H9 (cell line): ENCODE measurements at regions not wholly inside any gene's neighbourhood (a gene's known extent, or its start where the extent isn't known, plus 50 kb on each side); places are given as distances from the start of the nearest gene placed in this dataset.

Experiments
- DNase-seq: peaks from one replicate; pipeline ENCODE4 v3.0.0-alpha.2; 2017
- H2AFZ ChIP-seq: one replicate; pipeline ENCODE4 v1.6.1; 2013; ENCODE audit warnings: mild to moderate bottlenecking, low read length, control low read depth, moderate library complexity
- H2AK5ac ChIP-seq: 2 replicates; pipeline ENCODE4 v1.6.1; 2013; ENCODE audit warnings: low read length, control low read depth, mixed read lengths; ENCODE audit not compliant: insufficient read length
- H2BK120ac ChIP-seq: one replicate; pipeline ENCODE4 v1.6.1; 2013; ENCODE audit warnings: low read depth, mild to moderate bottlenecking, low read length, control low read depth, inconsistent platforms; ENCODE audit not compliant: poor library complexity, severe bottlenecking
- H2BK12ac ChIP-seq: 2 replicates; pipeline ENCODE4 v1.6.1; 2013; ENCODE audit warnings: low read length, control low read depth, mixed read lengths, low read depth; ENCODE audit not compliant: insufficient read length
- H2BK15ac ChIP-seq: 2 replicates; pipeline ENCODE4 v1.6.1; 2013; ENCODE audit warnings: low read depth, low read length, control low read depth
- H2BK20ac ChIP-seq: one replicate; pipeline ENCODE4 v1.6.1; 2013; ENCODE audit warnings: low read depth, mild to moderate bottlenecking, low read length, control low read depth, inconsistent platforms; ENCODE audit not compliant: poor library complexity, severe bottlenecking
- H2BK5ac ChIP-seq: 2 replicates; pipeline ENCODE4 v1.6.1; 2013; ENCODE audit warnings: low read length, control low read depth, mixed read lengths; ENCODE audit not compliant: insufficient read length
- H3K14ac ChIP-seq: 2 replicates; pipeline ENCODE4 v1.6.1; 2013; ENCODE audit warnings: low read length, control low read depth; ENCODE audit not compliant: insufficient read depth
- H3K18ac ChIP-seq: 2 replicates; pipeline ENCODE4 v1.6.1; 2013; ENCODE audit warnings: low read depth, mild to moderate bottlenecking, mixed read lengths, low read length, control low read depth; ENCODE audit not compliant: insufficient read length
- H3K23ac ChIP-seq: 2 replicates; pipeline ENCODE4 v1.6.1; 2013; ENCODE audit warnings: low read length, control low read depth, mixed read lengths, low read depth; ENCODE audit not compliant: insufficient read length
- H3K23me2 ChIP-seq: 2 replicates; pipeline ENCODE4 v1.6.1; 2013; ENCODE audit warnings: low read depth, mild to moderate bottlenecking, mixed read lengths, low read length, control low read depth; ENCODE audit not compliant: insufficient read length, poor library complexity, severe bottlenecking
- H3K27ac ChIP-seq: 2 replicates; pipeline ENCODE4 v1.5.1; 2013; ENCODE audit warnings: low read length, control low read depth, mixed read lengths, low read depth; ENCODE audit not compliant: insufficient read length
- H3K27me3 ChIP-seq: 2 replicates; pipeline ENCODE4 v1.6.1; 2013; ENCODE audit warnings: low read length, control low read depth, inconsistent platforms; ENCODE audit not compliant: insufficient read depth
- H3K4ac ChIP-seq: 2 replicates; pipeline ENCODE4 v1.6.1; 2013; ENCODE audit warnings: low read depth, mild to moderate bottlenecking, control low read depth, inconsistent platforms, low read length, moderate library complexity
- H3K4me1 ChIP-seq: 2 replicates; pipeline ENCODE4 v1.6.1; 2013; ENCODE audit warnings: low read length, control low read depth, inconsistent platforms; ENCODE audit not compliant: insufficient read depth
- H3K4me2 ChIP-seq: 2 replicates; pipeline ENCODE4 v1.6.1; 2013; ENCODE audit warnings: low read length, control low read depth, mixed read lengths; ENCODE audit not compliant: insufficient read length, insufficient read depth
- H3K56ac ChIP-seq: 2 replicates; pipeline ENCODE4 v1.6.1; 2013; ENCODE audit warnings: low read depth, mild to moderate bottlenecking, mixed read lengths, low read length, control low read depth; ENCODE audit not compliant: insufficient read length
- H3K79me1 ChIP-seq: 2 replicates; pipeline ENCODE4 v1.6.1; 2013; ENCODE audit warnings: low read depth, mild to moderate bottlenecking, moderate library complexity, low read length, control low read depth, inconsistent platforms; ENCODE audit not compliant: insufficient read depth, poor library complexity, severe bottlenecking
- H3K79me2 ChIP-seq: 2 replicates; pipeline ENCODE4 v1.6.1; 2013; ENCODE audit warnings: low read length, control low read depth, inconsistent platforms; ENCODE audit not compliant: insufficient read depth
- H3K9ac ChIP-seq: 2 replicates; pipeline ENCODE4 v1.6.1; 2013; ENCODE audit warnings: low read length, control low read depth, mixed read lengths; ENCODE audit not compliant: insufficient read length; ENCODE audit errors: extremely low read depth
- H3K9me3 ChIP-seq: one replicate; pipeline ENCODE4 v1.6.1; 2013; ENCODE audit warnings: low read depth, low read length, inconsistent platforms; ENCODE audit not compliant: control insufficient read depth
- H3T11ph ChIP-seq: one replicate; pipeline ENCODE4 v1.6.1; 2013; ENCODE audit warnings: mild to moderate bottlenecking, low read length, control low read depth, inconsistent platforms
- H4K20me1 ChIP-seq: one replicate; pipeline ENCODE4 v1.6.1; 2013; ENCODE audit not compliant: control insufficient read depth, insufficient read length, insufficient read depth
- H4K5ac ChIP-seq: 2 replicates; pipeline ENCODE4 v1.6.1; 2013; ENCODE audit warnings: low read depth, mild to moderate bottlenecking, mixed read lengths, low read length, control low read depth; ENCODE audit not compliant: insufficient read length
- H4K8ac ChIP-seq: replicated peaks from 2 replicates; pipeline ENCODE4 v1.6.1; 2013; ENCODE audit warnings: low read length, control low read depth, mixed read lengths, low read depth; ENCODE audit not compliant: insufficient read length
- H4K91ac ChIP-seq: 2 replicates; pipeline ENCODE4 v1.6.1; 2013; ENCODE audit warnings: low read depth, mild to moderate bottlenecking, moderate library complexity, mixed read lengths, low read length, control low read depth; ENCODE audit not compliant: insufficient read length
- H3K27ac Mint-ChIP-seq, 3 experiments: 2 replicates in 2 of 3; 3 replicates in 1 of 3; pipeline ENCODE4 v1.8.0; 2020 to 2021; ENCODE audit warnings: mixed read lengths in 3 of 3, mild to moderate bottlenecking in 1 of 3, moderate library complexity in 1 of 3
- H3K27me3 Mint-ChIP-seq: 2 replicates; pipeline ENCODE4 v1.8.0; 2021; ENCODE audit warnings: low read depth, mild to moderate bottlenecking, moderate library complexity, mixed read lengths
- H3K36me3 Mint-ChIP-seq, 3 experiments: 2 replicates in 2 of 3; 3 replicates in 1 of 3; pipeline ENCODE4 v1.8.0; 2020 to 2021; ENCODE audit warnings: low read depth in 3 of 3, mixed read lengths in 3 of 3; ENCODE audit not compliant: insufficient read depth in 1 of 3
- H3K4me1 Mint-ChIP-seq, 2 experiments: 2 replicates each; pipeline ENCODE4 v1.8.0; 2020; ENCODE audit warnings: mixed read lengths in 2 of 2
- H3K4me3 Mint-ChIP-seq, 2 experiments: 2 replicates in 1 of 2; 3 replicates in 1 of 2; pipeline ENCODE4 v1.8.0; 2020 to 2021; ENCODE audit warnings: mild to moderate bottlenecking in 2 of 2, mixed read lengths in 2 of 2, moderate library complexity in 1 of 2
- H3K9me3 Mint-ChIP-seq, 2 experiments: 2 replicates in 1 of 2; 3 replicates in 1 of 2; pipeline ENCODE4 v1.8.0; 2020; ENCODE audit warnings: mild to moderate bottlenecking in 2 of 2, mixed read lengths in 2 of 2, moderate library complexity in 1 of 2
- CTCF ChIP-seq: fragments of 200-600 bp; sonication (generic); conservative IDR thresholded peaks from 3 replicates; pipeline ENCODE4 v1.8.0; 2021; ENCODE audit warnings: antibody characterized with exemption, mild to moderate bottlenecking
- WGBS: extraction: QIAGEN DNeasy Blood & Tissue Kit; methylation state at CpG from one replicate; pipeline ENCODE4 v1.1.7; 2013; ENCODE audit warnings: missing lambda C conversion rate, low lambda C conversion rate, mixed read lengths; ENCODE audit not compliant: insufficient read length; ENCODE audit errors: extremely low coverage; 5-methylcytosine and 5-hydroxymethylcytosine counted together

GRCh38 chr12:111110556-111110955, 190.2 kb upstream of the MYL2 start:
- Histone ChIP-seq H3K9ac (no peak overlapping the region), H2BK5ac (no peak overlapping the region), H4K8ac (no peak overlapping the region), H3K9me3 (no peaks in the 10 kb centered on the region), H3K56ac (no peak overlapping the region), H3K27ac (no peak overlapping the region), H2AK5ac (no peak overlapping the region), H4K91ac (no peak overlapping the region), H4K5ac (no peak overlapping the region), H2BK120ac (no peak overlapping the region), H3K4me1 (no peaks in the 10 kb centered on the region), H3K23me2 (no peaks in the 10 kb centered on the region), H4K20me1 (no peaks in the 10 kb centered on the region), H3K23ac (no peak overlapping the region), H3K4ac (no peak overlapping the region), H3K18ac (no peak overlapping the region), H2AFZ (no peak overlapping the region), H3K79me2 (no peaks in the 10 kb centered on the region), H2BK15ac (no peak overlapping the region), H3K79me1 (no peaks in the 10 kb centered on the region), H2BK12ac (no peak overlapping the region), H3K27me3 (no peaks in the 10 kb centered on the region), H2BK20ac (peak overlapping the region; percentile 51), H3K4me2 (no peak overlapping the region), H3K14ac (no peak overlapping the region), H3T11ph (no peak overlapping the region)
- Mint-ChIP-seq H3K36me3 (peaks cover 2 to 9% (median 3%) of the 10 kb centered on the region in 3 experiments; a peak in 2 of 7 replicates), H3K4me1 (peaks cover 6 to 15% of the 10 kb centered on the region in 2 experiments; a peak in 3 of 4 replicates), H3K27me3 (no peaks in the 10 kb centered on the region; the same call in 1 of the 2 replicates), H3K27ac (no peak overlapping the region), H3K9me3 (no peaks in the 10 kb centered on the region; a peak in 1 of 5 replicates), H3K4me3 (no peak overlapping the region)
- DNase-seq = no peak
- no peak for TF ChIP-seq CTCF
- no CpG with 5 or more reads among the region's 5 CpGs for WGBS
